GM20000 (cell line): ENCODE measurements at regions not wholly inside any gene's neighbourhood (a gene's known extent, or its start where the extent isn't known, plus 50 kb on each side); places are given as distances from the start of the nearest gene placed in this dataset.

Experiments used
- DNase-seq: peaks from one replicate; pipeline ENCODE4 v3.0.0; 2012; ENCODE audit warnings: low spot score
- TF ChIP-seq, protein P1 (sequence below): IDR thresholded peaks from 2 replicates; pipeline ENCODE4 v1.5.1; 2012; ENCODE audit warnings: mild to moderate bottlenecking, control low read depth; ENCODE audit errors: extremely low read depth, missing control alignments

DNA sequence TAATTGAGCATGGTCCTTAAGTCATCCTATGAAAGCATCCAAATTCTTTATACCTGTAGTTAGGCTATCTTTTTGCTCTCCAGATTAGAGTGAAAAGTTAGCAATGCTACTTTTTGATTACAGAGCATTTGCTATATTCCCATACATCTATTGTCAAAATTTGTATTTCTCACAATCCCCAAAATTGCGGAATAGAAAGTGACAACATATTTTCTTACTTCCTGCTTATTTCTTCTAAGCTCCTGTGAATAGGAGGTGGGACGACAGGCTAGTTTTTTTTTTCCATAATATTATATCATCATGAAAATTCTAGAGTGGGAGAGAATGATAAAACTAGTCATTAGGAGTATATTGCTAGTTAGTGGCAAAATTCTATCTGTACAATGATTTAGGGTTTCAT lies 264.0 kb upstream of the DPYD start:
- DNase-seq, result no peak
- TF ChIP-seq, protein P1, sequence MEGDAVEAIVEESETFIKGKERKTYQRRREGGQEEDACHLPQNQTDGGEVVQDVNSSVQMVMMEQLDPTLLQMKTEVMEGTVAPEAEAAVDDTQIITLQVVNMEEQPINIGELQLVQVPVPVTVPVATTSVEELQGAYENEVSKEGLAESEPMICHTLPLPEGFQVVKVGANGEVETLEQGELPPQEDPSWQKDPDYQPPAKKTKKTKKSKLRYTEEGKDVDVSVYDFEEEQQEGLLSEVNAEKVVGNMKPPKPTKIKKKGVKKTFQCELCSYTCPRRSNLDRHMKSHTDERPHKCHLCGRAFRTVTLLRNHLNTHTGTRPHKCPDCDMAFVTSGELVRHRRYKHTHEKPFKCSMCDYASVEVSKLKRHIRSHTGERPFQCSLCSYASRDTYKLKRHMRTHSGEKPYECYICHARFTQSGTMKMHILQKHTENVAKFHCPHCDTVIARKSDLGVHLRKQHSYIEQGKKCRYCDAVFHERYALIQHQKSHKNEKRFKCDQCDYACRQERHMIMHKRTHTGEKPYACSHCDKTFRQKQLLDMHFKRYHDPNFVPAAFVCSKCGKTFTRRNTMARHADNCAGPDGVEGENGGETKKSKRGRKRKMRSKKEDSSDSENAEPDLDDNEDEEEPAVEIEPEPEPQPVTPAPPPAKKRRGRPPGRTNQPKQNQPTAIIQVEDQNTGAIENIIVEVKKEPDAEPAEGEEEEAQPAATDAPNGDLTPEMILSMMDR, result no peak

DNA sequence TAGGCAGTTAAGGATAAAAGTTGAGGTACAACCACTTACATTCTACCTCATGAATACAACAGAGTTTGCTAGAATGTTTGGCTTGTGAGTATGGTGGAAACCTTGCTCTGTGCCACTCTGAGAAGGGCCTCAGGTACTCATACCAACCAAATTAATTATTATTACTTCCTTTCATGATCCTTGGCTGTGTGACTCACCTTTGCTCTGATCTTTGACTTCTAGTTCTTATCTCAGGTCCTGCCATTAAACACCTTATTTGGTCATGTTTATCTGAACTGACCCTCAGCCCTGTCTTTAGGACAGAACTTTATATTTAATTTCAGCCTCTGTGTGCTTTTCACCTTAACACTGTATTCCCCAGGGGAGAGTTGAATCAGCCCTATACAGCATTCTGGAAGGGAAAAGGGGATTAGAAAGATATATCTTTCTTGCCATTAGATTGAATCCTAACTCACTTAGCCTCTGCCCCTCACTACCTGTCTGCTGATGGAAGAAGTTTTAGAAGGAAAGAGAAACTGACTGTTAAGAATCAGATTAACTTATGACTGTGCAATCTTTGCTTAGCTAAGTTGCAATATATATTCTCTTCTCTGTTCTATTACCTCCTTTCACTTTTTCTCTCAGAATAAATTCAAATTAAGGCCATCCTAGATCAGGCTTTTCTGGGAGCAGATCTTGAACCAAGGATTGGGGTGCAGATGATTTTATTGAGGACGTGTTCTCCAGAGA lies 260.4 kb upstream of the DPYD start:
- DNase-seq, result no peak
- TF ChIP-seq, protein P1, result no peak

DNA sequence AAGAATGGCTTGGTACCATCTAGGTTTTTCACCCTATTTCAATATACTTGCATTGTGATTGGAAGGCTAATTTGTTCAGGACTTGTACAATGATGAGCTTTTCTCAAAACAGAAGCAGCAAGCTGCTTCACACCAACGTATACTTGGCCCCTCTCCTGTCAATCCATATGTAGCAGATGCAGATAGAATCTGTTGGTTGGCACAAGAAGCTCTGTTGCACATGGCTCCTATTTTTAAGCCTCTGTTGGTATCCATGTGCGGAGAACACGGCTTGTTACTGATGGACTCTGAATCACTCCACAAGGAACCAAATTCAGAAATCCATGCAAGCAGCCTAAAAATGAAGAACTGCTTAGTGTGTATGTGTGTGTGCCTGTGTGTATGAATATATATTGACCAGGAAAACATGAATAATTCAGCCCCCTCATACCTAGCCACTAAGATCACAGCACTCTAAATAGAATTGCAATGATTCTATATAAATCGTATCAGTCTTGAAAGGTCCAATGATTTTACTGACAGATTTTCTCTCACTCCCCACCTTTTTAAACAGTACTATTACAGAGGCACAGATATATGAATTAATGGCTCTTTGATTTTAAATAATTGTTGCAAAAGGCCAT lies 258.4 kb upstream of the DPYD start:
- TF ChIP-seq, protein P1, result no peak

DNA sequence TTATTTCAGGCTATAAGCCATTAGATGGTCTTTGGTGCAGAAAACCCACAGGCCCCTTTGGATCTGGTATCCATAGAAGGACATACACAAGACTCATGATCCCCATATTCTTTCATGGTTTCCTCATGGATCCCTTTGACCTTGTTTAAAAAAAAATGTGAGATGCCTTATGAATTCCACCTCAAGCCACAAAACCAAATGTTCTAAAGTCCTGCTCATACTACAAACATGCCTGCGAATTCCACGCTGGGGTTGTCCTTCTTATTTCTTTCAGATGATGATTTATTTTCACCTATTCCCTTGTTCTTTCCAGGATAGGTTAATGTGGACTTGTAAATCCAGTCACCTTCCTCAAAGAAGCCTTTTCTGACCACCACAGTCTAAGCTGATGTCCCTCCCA lies 256.9 kb upstream of the DPYD start:
- TF ChIP-seq, protein P1, result no peak
- DNase-seq, result no peak

More for the DNA sequence above, 258.4 kb upstream of the DPYD start:
- DNase-seq, result no peak

DNA sequence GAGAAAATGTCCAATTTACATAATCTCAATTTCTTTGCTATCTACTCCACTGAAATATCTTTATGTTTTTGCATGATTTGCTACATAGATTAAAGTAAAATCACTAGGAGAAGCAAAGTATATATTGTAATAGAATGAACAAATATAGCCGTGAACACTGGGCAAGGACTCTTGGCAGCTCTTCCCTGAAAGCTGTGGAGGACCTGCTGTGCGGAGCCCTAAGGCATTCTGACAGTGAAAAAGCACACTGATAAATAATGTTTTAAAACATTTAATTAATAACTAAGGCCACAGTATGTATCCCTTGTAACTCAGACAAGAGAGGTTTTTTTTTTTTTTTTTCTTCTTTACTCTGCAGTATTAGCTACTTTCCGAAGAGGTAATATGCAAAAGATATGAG lies 256.1 kb upstream of the DPYD start:
- DNase-seq, result no peak
- TF ChIP-seq, protein P1, result no peak

DNA sequence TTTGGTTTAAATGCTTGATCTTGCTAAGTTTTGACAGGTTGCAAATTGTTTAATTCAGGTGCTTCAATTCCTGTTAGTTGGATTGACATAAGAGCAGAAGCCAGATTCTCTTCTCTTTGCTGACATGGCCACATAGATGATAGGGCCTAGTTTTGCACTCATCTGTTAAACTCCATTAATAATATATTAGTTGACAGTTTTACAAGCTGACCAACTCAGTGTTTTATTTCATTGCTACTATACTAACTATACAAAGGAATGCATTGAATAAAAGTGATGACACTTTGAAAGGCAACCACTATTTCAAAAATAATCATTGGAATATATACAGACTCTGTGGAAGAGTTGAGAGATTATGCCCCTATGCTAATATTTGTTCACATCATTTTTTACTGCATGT lies 255.6 kb upstream of the DPYD start:
- DNase-seq, result no peak
- TF ChIP-seq, protein P1, result no peak

DNA sequence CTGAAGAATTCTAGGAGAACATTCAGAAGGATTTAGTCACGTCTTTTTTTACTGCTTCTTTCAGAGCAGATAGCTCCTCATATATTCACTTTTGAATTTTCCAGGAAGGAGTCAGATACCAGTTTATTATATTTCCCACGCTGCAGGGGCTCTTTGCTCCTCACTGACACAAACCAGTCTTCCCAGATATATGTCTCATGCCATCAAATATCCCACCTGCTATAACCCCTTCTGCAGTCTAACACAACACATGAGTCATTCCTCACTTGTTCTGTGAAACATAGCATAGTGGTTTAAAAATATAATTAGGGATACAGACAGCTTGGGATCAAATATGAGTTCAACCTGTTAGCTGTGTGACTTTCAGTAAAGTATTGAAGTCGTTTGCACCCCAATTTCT lies 251.7 kb upstream of the DPYD start:
- TF ChIP-seq, protein P1, result no peak
- no peak for DNase-seq
